Lung (tissue), 11 donors: ENCODE measurements at regions not wholly inside any gene's neighbourhood (a gene's known extent, or its start where the extent isn't known, plus 50 kb on each side); places are given as distances from the start of the nearest gene placed in this dataset.
A peak's percentile ranks its signal among the peaks of the same experiment; 100 is the strongest.

Experiments used
- ATAC-seq: fragments of 200-7000 bp; cut with Tn5 transposase; one replicate; pipeline ENCODE4 v1.9.1; 2020; ENCODE audit warnings: moderate number of reproducible peaks; ENCODE audit not compliant: insufficient read depth, low FRiP score
- DNase-seq, 3 donors: peaks; one replicate each; pipeline ENCODE4 v3.0.0-alpha.2; 2013 to 2017
- H3K27ac ChIP-seq, 2 donors: one replicate each; pipeline ENCODE4 v1.5.1; 2013; ENCODE audit warnings: mild to moderate bottlenecking in 2 of 2, moderate library complexity in 2 of 2, control low read depth in 1 of 2, inconsistent platforms in 1 of 2, low read depth in 1 of 2, low read length in 1 of 2
- H3K27me3 ChIP-seq, 3 donors: one replicate each; pipeline ENCODE4 v1.5.1; 2013; ENCODE audit warnings: low read length in 2 of 3; ENCODE audit not compliant: control insufficient read depth in 3 of 3, insufficient read depth in 3 of 3
- H3K36me3 ChIP-seq, 4 donors: one replicate each; pipeline ENCODE4 v1.5.1; 2013; ENCODE audit warnings: low read length in 4 of 4, mild to moderate bottlenecking in 1 of 4, moderate library complexity in 1 of 4; ENCODE audit not compliant: control insufficient read depth in 4 of 4, insufficient read depth in 4 of 4
- H3K4me1 ChIP-seq, 5 donors: one replicate each; pipeline ENCODE4 v1.5.1; 2013; ENCODE audit warnings: low read length in 5 of 5, mild to moderate bottlenecking in 2 of 5, moderate library complexity in 1 of 5; ENCODE audit not compliant: control insufficient read depth in 5 of 5, insufficient read depth in 5 of 5
- H3K4me3 ChIP-seq: one replicate; pipeline ENCODE4 v1.5.1; 2013; ENCODE audit warnings: mild to moderate bottlenecking, control low read depth, moderate library complexity
- H3K9ac ChIP-seq, 2 donors: one replicate each; pipeline ENCODE4 v1.5.1; 2013; ENCODE audit warnings: low read length in 2 of 2, control low read depth in 1 of 2; ENCODE audit not compliant: insufficient read depth in 1 of 2
- H3K9me3 ChIP-seq, 4 donors: one replicate each; pipeline ENCODE4 v1.5.1; 2013; ENCODE audit warnings: low read length in 3 of 4, mild to moderate bottlenecking in 1 of 4, moderate library complexity in 1 of 4; ENCODE audit not compliant: control insufficient read depth in 4 of 4, insufficient read depth in 3 of 4
- CTCF ChIP-seq: IDR thresholded peaks from 2 replicates; pipeline ENCODE4 v1.5.1; 2012; ENCODE audit warnings: mild to moderate bottlenecking; ENCODE audit errors: control extremely low read depth, extremely low read depth
- WGBS, 2 donors: extraction: QIAGEN DNeasy Blood & Tissue Kit; methylation state at CpG; one replicate each; pipeline ENCODE4 v1.1.7; 2013; 5-methylcytosine and 5-hydroxymethylcytosine counted together
- donor health status: control.
- donor health status: control.
- donor health status: Bipolar disorder and iron deficiency.
- donor health status: healthy.
- donor health status: DM: yes; HTN: yes; CAD: no.

DNA sequence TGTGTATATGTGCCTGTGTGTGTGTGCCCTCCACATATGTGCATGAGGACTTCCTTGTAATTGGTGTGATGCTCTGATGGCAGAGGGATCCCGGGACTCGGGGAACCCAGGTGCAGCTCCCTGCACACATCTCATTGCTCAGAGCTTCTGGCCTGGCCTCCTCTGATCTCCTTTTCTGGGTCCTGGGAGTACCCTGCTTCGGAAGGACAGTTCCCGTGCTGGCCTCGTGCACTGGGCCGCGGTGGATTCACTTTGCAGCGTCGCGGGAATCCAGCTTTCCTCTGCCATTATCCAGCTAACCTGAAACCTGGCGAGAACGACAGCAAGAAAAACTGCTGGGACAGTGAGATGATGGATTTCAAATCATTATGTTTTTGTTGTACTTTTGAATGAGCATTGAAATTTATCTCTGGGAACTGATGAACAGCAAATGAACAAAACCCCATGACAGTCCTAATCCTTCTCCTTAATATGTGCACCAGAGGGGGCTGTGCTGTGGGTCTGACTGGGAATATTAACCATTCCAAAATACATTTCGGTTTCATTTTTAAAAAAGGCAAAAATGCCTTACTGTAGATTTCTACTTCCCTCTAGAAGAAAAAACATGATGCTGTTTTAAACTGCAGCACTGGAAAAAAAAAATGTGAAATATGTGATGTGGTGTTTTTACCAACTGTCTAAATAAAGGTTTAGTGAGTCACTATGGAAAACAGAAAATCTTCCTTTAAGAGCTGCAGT, 78.2 kb downstream of the PTGR3 start:
- Histone ChIP-seq H3K4me1 (peaks cover 0 to 5% (median 0%) of the 10 kb centered on the region in 5 donors), H3K9me3 (no peaks in the 10 kb centered on the region), H3K9ac (peak overlapping the region in 1 of 2 donors; percentile 55), H3K36me3 (no peaks in the 10 kb centered on the region), H3K27me3 (no peaks in the 10 kb centered on the region), H3K4me3 (no peak overlapping the region), H3K27ac (no peak overlapping the region)
- no peak for TF ChIP-seq CTCF
- no peak for ATAC-seq
- peak; percentile 11 to 66 (median 60) for DNase-seq
- 84 to 89% methylated on average over 13 of the region's 13 CpGs for WGBS, 2 donors

DNA sequence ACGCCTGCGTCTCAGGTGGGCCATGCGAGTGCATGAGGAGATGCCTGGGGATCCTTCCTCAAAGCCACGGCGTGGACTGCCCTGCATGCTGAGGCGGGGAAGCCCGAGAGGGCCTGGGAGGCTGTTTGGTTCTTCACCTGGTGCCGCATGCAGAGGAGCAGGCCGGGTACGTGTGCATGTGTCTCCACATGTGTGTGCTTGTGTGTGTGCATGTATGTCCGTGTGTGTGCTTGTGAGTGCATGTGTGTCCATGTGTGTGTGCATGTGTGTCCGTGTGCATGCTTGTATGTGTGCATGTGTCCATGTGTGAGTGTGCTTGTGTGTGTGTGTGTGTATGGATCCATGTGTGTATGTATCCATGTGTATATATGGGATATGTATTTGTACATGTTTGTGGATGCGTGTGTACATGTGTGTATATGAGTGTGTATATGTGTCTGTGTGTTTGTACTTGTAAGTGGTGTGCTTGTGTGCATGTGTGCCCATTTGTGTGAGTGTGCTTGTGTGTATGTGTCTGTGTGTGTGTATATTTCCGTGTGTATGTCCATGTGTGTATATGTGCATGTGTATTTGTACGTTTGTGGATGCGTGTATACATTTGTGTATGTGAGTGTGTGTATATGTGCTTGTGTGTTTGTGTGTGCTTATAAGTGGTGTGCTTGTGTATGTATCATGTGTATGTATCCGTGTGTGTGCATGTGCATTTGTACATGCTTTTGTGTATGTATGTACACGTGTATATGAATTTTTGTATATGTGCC, 79.0 kb downstream of the PTGR3 start:
- Histone ChIP-seq H3K9me3 (no peaks in the 10 kb centered on the region), H3K4me3 (no peak overlapping the region), H3K27ac (no peak overlapping the region), H3K27me3 (no peaks in the 10 kb centered on the region), H3K9ac (no peak overlapping the region), H3K36me3 (no peaks in the 10 kb centered on the region), H3K4me1 (peaks cover 0 to 5% (median 0%) of the 10 kb centered on the region in 5 donors)
- TF ChIP-seq CTCF = no peak
- ATAC-seq (no peak), DNase-seq (peak in 1 of 3 donors; percentile 2)
- 88 to 96% methylated on average over 18 of the region's 18 CpGs for WGBS, 2 donors

DNA sequence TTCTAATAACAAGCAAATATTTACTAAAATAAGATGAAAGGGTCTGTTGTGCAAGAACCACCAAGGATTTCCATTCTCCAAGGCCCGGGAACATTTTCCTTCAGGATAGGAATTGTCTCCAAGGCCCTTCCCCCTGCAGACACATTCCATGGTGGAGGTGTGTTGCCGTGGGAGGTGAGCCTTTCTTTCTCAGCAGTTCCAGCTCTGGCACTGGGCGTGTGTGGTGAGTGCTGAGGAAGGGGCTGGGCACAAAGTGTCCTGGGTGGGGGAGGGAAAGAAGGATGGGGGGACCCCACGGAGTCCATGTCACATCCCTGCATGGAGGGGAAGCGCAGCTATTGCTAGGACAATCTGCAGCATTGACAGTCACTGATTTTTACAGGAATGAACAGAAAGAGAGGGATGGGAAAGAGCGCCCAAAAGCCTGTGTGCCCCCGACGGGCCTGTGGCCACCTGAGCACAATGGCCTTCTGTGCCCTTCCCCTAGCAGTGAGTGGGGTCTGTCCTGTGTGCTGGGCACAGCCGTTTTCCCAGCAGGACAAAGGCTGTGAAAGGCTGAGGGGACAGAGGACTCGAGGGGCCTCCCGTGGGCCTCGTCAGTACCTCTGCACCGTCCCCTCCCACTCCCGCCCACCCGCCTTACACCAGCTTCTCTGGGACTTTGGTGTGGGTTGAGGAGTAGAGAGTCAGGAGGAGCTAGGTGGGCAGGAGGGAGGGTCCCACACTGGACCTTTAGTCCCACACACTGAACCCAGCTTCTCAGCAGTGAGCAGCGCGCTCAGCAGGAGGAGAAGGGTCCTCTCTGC, 79.8 kb downstream of the PTGR3 start:
- Histone ChIP-seq H3K27me3 (no peaks in the 10 kb centered on the region), H3K4me1 (peaks cover 0 to 5% (median 0%) of the 10 kb centered on the region in 5 donors), H3K4me3 (no peak overlapping the region), H3K27ac (no peak overlapping the region), H3K9me3 (no peaks in the 10 kb centered on the region), H3K9ac (no peak overlapping the region), H3K36me3 (no peaks in the 10 kb centered on the region)
- no peak for TF ChIP-seq CTCF
- 93 to 94% methylated on average over 17 of the region's 17 CpGs for WGBS, 2 donors
- DNase-seq = peak in 1 of 3 donors; percentile 4
- ATAC-seq = no peak
